Stimulated activated naive CD8-positive, alpha-beta T cell treated with anti-CD3 and anti-CD28 coated beads, Interleukin-15, Interleukin-2, amounts not matched to agents 100 ng/mL and 50 ng/mL, for 24 hours (primary cell): ENCODE measurements at regions not wholly inside any gene's neighbourhood (a gene's known extent, or its start where the extent isn't known, plus 50 kb on each side); places are given as distances from the start of the nearest gene placed in this dataset.

Experiments
- H3K27ac Mint-ChIP-seq: one replicate; pipeline ENCODE4 v1.8.0; 2021; ENCODE audit warnings: mild to moderate bottlenecking, mixed read lengths
- H3K27me3 Mint-ChIP-seq: one replicate; pipeline ENCODE4 v1.8.0; 2021; ENCODE audit warnings: mixed read lengths
- H3K36me3 Mint-ChIP-seq: one replicate; pipeline ENCODE4 v1.8.0; 2021; ENCODE audit warnings: low read depth, mixed read lengths
- H3K4me1 Mint-ChIP-seq: one replicate; pipeline ENCODE4 v1.8.0; 2021; ENCODE audit warnings: low read depth, mixed read lengths
- H3K4me3 Mint-ChIP-seq: one replicate; pipeline ENCODE4 v1.8.0; 2021; ENCODE audit warnings: mild to moderate bottlenecking, mixed read lengths
- H3K9me3 Mint-ChIP-seq: one replicate; pipeline ENCODE4 v1.8.0; 2021; ENCODE audit warnings: mixed read lengths

DNA sequence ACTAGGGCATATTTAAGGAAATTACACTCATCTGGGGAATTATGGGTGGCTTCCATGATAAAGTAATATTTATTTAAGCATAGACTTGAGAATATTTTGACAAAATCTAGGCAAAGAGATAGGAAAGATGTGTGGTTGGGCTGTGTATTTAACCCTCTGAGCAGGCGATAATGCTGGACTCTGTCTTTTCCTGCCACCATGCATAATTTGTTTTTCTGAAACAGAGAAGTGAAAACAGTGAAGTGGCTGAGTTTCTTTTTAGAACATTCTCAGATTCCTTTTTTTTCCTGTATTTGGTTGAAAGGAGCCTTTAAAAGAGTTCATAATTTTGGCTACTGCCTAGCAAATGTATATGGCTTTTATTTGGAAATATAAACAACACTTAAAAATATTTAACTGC is 104.8 kb upstream of the CDH19 start:
- Mint-ChIP-seq H3K27ac (no peak overlapping the region), H3K4me3 (no peak overlapping the region), H3K36me3 (no peaks in the 10 kb centered on the region)

DNA sequence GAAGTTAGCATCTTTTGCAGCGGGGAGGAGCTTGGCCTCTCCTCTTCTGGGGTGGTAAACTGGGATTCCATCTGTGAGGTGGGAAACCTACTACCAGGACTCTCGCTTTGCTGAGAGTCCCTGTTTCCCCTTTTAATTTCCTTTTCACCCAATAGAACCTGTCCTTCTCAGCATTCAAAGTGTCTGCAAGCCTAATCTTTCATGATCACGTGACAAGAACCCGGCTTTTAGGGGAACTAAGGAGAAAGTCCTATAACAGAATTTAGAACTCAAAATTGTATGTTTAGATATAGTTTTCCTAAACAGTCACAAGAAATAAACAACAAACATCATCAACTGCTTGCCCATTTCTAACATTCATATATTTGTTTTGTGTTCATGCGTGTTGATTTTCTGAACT is 103.6 kb upstream of the CDH19 start:
- H3K9me3 Mint-ChIP-seq = no peaks in the 10 kb centered on the region
- no peak overlapping the region for H3K4me3 Mint-ChIP-seq
- no peaks in the 10 kb centered on the region for H3K27me3 Mint-ChIP-seq
- H3K27ac Mint-ChIP-seq = no peak overlapping the region
- H3K36me3 Mint-ChIP-seq = no peaks in the 10 kb centered on the region
- H3K4me1 Mint-ChIP-seq = no peaks in the 10 kb centered on the region

More for the DNA sequence above, 104.8 kb upstream of the CDH19 start:
- Mint-ChIP-seq H3K4me1 (no peaks in the 10 kb centered on the region), H3K27me3 (no peaks in the 10 kb centered on the region), H3K9me3 (peaks cover 1% of the 10 kb centered on the region)

DNA sequence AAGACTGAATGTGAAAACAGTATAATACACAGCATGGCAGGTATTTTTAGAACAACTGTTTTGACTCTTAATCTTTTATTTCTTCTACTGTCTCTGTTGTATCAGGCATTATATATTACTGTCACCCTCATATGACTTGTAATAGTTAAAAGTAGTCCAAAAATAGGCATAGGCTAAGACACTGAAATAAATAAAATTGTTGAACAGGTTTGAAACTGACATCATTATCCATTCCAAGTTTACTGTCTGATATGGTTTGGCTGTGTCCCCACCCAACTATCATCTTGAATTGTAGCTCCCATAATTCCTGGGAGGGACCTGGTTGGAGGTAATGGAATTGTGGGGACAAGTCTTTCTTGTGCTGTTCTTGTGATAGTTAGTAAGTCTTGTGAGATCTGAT is 91.4 kb upstream of the CDH19 start:
- no peaks in the 10 kb centered on the region for H3K9me3 Mint-ChIP-seq
- no peak overlapping the region for H3K4me3 Mint-ChIP-seq
- H3K27me3 Mint-ChIP-seq = no peaks in the 10 kb centered on the region
- no peaks in the 10 kb centered on the region for H3K36me3 Mint-ChIP-seq
- no peaks in the 10 kb centered on the region for H3K4me1 Mint-ChIP-seq
- H3K27ac Mint-ChIP-seq = no peak overlapping the region

DNA sequence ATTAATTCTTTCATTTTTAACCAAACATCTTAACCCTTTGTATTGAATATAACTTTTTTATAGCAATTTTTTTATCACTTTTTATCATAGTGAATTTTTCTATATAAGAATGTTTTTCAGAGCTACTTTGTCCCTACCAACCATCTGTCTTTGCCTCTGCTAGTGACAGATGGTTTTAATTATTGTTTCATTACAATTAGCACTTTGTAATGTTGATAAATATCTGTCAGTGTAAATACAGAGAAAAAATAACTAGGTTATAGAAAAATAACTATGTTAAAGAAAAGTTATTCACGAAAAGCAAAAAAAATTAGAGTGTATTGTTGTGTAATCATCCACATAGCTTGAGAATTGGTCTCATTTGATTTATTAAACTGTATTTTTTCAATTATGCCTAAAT is 91.0 kb upstream of the CDH19 start:
- H3K4me3 Mint-ChIP-seq = no peak overlapping the region
- H3K9me3 Mint-ChIP-seq = no peaks in the 10 kb centered on the region
- H3K36me3 Mint-ChIP-seq = no peaks in the 10 kb centered on the region
- no peak overlapping the region for H3K27ac Mint-ChIP-seq
- no peaks in the 10 kb centered on the region for H3K4me1 Mint-ChIP-seq
- H3K27me3 Mint-ChIP-seq = no peaks in the 10 kb centered on the region

DNA sequence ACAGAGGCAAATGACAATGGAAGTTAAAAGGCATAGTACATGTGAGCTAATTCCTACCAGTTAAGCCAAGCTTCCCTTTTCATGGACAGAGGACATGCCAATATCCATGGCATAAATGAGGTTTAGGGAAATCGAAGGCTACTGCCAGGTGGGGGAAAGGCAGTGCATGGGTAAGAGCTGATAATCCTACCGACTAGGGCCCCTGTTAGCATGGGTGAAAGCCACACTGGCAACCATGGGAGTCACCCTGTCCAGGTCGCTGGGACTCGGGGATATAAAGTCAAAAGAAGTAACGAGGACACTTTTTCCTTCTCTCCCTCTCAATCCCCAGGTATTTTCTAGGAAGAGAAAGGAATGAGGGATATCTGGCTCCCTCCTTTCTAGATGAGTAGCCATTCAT is 83.7 kb upstream of the CDH19 start:
- no peaks in the 10 kb centered on the region for H3K4me1 Mint-ChIP-seq
- H3K36me3 Mint-ChIP-seq = no peaks in the 10 kb centered on the region
- H3K4me3 Mint-ChIP-seq = no peak overlapping the region
- peaks cover 3% of the 10 kb centered on the region for H3K9me3 Mint-ChIP-seq
- no peak overlapping the region for H3K27ac Mint-ChIP-seq
- no peaks in the 10 kb centered on the region for H3K27me3 Mint-ChIP-seq

DNA sequence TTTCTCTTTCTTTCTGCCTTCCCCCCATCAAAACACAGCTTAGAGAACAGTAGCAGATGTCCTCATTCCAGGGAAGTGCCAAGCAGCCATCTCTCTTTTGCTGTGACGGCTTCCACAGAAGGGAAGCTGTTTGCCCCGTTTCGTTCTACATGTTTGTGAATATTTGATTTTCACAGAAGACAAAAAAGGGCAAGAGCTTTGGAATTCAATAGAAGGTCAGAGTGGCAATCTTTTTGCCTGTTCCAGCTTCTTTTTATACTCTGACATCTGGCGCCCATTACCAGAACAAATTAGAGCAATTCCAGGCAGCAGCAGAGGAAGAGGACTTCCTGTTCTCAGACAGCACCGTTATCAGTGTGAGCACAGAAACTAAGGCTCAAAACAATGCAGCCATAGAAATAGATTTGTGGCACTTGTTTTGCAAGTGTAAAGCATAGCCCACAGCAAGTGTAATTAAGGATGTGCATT is 79.0 kb upstream of the CDH19 start:
- no peaks in the 10 kb centered on the region for H3K4me1 Mint-ChIP-seq
- H3K9me3 Mint-ChIP-seq = peaks cover 8% of the 10 kb centered on the region
- H3K27me3 Mint-ChIP-seq = no peaks in the 10 kb centered on the region
- H3K27ac Mint-ChIP-seq = no peak overlapping the region
- H3K4me3 Mint-ChIP-seq = no peak overlapping the region
- no peaks in the 10 kb centered on the region for H3K36me3 Mint-ChIP-seq

DNA sequence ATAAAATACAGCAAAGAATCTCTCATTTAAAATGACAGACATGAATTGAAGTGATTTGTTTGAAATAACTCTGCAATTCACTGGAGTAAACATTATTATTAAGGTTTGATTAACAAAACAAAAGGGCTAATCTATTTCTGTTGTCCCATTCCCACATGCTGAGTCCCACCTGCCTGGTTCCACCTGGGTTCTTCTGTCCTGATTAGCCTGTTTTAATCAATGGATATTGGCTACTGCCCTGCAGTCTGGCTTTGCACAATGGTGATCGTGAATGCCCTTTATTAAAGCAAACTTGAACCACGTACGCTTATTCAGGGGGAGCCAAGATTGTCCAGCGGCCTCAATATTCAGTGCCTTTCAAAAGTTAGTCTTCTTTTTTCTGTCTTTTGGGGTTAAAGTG is 72.8 kb upstream of the CDH19 start:
- H3K27me3 Mint-ChIP-seq = no peaks in the 10 kb centered on the region
- H3K9me3 Mint-ChIP-seq = peaks cover 10% of the 10 kb centered on the region
- no peak overlapping the region for H3K4me3 Mint-ChIP-seq
- H3K4me1 Mint-ChIP-seq = no peaks in the 10 kb centered on the region
- no peaks in the 10 kb centered on the region for H3K36me3 Mint-ChIP-seq
- H3K27ac Mint-ChIP-seq = no peak overlapping the region

DNA sequence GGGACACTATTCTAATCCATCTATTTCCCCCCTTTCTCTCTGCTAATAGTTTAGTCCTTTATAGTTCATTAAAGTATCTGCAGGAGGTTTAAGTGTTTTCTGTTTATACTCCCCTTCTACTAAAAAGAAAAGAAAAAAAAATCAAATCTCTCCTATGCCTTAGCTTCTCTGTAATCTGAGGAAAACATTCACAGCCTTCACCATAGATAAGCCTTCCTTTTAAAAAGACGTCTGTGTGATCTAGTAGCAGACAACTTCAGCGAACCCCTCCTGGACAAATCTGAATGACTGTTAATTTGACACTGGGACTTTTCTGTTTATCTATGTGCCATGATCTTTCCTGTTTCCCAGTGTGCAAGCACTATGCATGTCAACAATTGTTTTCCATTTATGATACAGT is 70.4 kb upstream of the CDH19 start:
- H3K9me3 Mint-ChIP-seq = peaks cover 10% of the 10 kb centered on the region
- no peaks in the 10 kb centered on the region for H3K27me3 Mint-ChIP-seq
- H3K4me3 Mint-ChIP-seq = no peak overlapping the region
- H3K36me3 Mint-ChIP-seq = no peaks in the 10 kb centered on the region
- H3K27ac Mint-ChIP-seq = no peak overlapping the region
- H3K4me1 Mint-ChIP-seq = no peaks in the 10 kb centered on the region

DNA sequence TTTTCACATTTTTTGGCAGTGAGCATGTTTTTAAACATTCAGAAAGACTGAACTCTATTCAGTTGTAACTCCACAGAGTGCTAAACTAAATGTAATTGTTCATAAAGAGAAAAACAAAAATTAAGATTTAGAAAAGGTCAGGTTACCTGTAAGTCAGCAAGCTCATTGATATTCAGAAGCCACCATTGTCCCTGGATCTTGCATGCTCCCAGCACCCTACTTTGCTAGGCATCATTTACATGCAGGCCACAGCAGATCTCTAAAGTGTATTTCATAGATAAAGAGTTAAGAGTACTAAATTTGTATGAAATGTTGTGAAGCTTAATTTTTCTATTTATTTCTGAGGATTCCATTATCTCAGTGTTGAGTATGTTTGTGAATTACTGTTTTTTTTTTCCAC is 64.8 kb upstream of the CDH19 start:
- Mint-ChIP-seq H3K4me3 (no peak overlapping the region), H3K27ac (no peak overlapping the region), H3K27me3 (no peaks in the 10 kb centered on the region), H3K4me1 (no peaks in the 10 kb centered on the region), H3K36me3 (no peaks in the 10 kb centered on the region), H3K9me3 (no peaks in the 10 kb centered on the region)

DNA sequence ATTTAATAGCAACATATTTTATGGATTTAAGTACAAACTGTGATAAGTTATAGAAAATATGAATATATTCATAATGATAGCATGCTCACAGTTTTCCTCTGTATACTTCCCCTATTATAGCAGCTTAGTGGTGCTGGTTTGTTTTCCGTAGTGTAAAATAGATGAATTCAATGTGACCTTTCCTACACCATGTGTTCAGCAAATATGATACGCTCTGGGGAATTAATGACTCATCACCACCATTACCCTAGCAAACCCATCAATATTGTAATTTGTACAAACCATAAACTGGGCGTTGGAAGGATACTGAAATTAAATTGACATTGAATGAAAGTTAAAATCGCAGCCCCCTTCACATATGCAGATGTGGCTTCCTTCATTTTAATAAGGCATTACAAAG is 58.7 kb upstream of the CDH19 start:
- no peaks in the 10 kb centered on the region for H3K4me1 Mint-ChIP-seq

DNA sequence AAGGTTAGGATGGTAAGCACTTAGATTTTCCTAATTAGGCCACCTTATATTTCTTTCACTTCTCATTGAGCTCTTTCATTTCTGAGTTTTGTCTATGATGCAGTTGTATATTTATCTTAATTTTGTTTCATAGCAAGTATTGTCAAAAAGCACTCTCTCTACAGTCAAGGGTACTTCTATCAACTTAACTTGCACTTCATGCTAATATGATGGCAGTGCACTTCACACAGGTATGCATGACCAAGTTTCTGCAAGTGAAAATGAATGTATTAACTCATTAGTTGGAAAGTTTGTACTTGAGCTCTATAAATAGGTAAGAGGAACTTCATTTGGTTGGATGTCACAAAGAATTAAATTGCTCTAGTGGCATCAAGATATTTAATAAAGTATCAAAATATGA is 51.5 kb upstream of the CDH19 start:
- no peaks in the 10 kb centered on the region for H3K36me3 Mint-ChIP-seq
- no peak overlapping the region for H3K27ac Mint-ChIP-seq
- H3K4me1 Mint-ChIP-seq = no peaks in the 10 kb centered on the region
- H3K27me3 Mint-ChIP-seq = no peaks in the 10 kb centered on the region
- H3K4me3 Mint-ChIP-seq = no peak overlapping the region
- peaks cover 4% of the 10 kb centered on the region for H3K9me3 Mint-ChIP-seq

More for the DNA sequence above, 58.7 kb upstream of the CDH19 start:
- no peaks in the 10 kb centered on the region for H3K36me3 Mint-ChIP-seq
- no peak overlapping the region for H3K27ac Mint-ChIP-seq
- no peaks in the 10 kb centered on the region for H3K27me3 Mint-ChIP-seq
- H3K4me3 Mint-ChIP-seq = no peak overlapping the region
- peaks cover 10% of the 10 kb centered on the region for H3K9me3 Mint-ChIP-seq
